Endodermal cell (in vitro differentiated cells): ENCODE measurements at regions not wholly inside any gene's neighbourhood (a gene's known extent, or its start where the extent isn't known, plus 50 kb on each side); places are given as distances from the start of the nearest gene placed in this dataset.

Experiments
- DNase-seq: peaks from one replicate; pipeline ENCODE4 v3.0.0-alpha.2; 2017
- H3K27ac ChIP-seq: 2 replicates; pipeline ENCODE4 v1.5.1; 2013; ENCODE audit warnings: mild to moderate bottlenecking, low read depth, low read length, moderate library complexity
- H3K27me3 ChIP-seq: 2 replicates; pipeline ENCODE4 v1.6.1; 2013; ENCODE audit warnings: mild to moderate bottlenecking, low read length, moderate library complexity; ENCODE audit not compliant: insufficient read depth, control insufficient read depth, poor library complexity, severe bottlenecking
- H3K36me3 ChIP-seq: 2 replicates; pipeline ENCODE4 v1.7.0; 2013; ENCODE audit warnings: mild to moderate bottlenecking, low read length, moderate library complexity; ENCODE audit not compliant: control insufficient read depth, insufficient read depth
- H3K4me1 ChIP-seq: one replicate; pipeline ENCODE4 v1.7.0; 2013; ENCODE audit warnings: low read length; ENCODE audit not compliant: control insufficient read depth, insufficient read depth
- H3K4me3 ChIP-seq: 2 replicates; pipeline ENCODE4 v1.5.1; 2013; ENCODE audit warnings: mild to moderate bottlenecking, low read length, moderate library complexity
- H3K9ac ChIP-seq: 2 replicates; pipeline ENCODE4 v1.6.1; 2013; ENCODE audit warnings: mild to moderate bottlenecking, low read length, moderate library complexity; ENCODE audit not compliant: poor library complexity, severe bottlenecking; ENCODE audit errors: extremely low read depth
- H3K9me3 ChIP-seq: 2 replicates; pipeline ENCODE4 v1.6.1; 2013; ENCODE audit warnings: mild to moderate bottlenecking, low read length, moderate library complexity; ENCODE audit not compliant: control insufficient read depth
- H3K27ac Mint-ChIP-seq: 2 replicates; pipeline ENCODE4 v1.8.0; 2020; ENCODE audit warnings: mixed read lengths
- H3K27me3 Mint-ChIP-seq: 2 replicates; pipeline ENCODE4 v1.8.0; 2021; ENCODE audit warnings: mild to moderate bottlenecking, mixed read lengths; ENCODE audit not compliant: insufficient read depth
- H3K36me3 Mint-ChIP-seq: 2 replicates; pipeline ENCODE4 v1.8.0; 2020; ENCODE audit warnings: low read depth, mixed read lengths
- H3K4me1 Mint-ChIP-seq: 2 replicates; pipeline ENCODE4 v1.8.0; 2020; ENCODE audit warnings: mixed read lengths
- H3K4me3 Mint-ChIP-seq: 2 replicates; pipeline ENCODE4 v1.8.0; 2020; ENCODE audit warnings: mild to moderate bottlenecking, moderate library complexity, mixed read lengths
- H3K9me3 Mint-ChIP-seq: 2 replicates; pipeline ENCODE4 v1.8.0; 2020; ENCODE audit warnings: mild to moderate bottlenecking, mixed read lengths
- WGBS, 2 experiments: methylation state at CpG; one replicate each; pipeline versions ENCODE4 v1.1.5 to v1.1.7; 2013; ENCODE audit warnings: missing lambda C conversion rate in 2 of 2, mixed read lengths in 1 of 2; ENCODE audit not compliant: insufficient coverage in 1 of 2, insufficient read length in 1 of 2; 5-methylcytosine and 5-hydroxymethylcytosine counted together
- TF ChIP-seq, protein P1 (sequence below): fragments of 200-600 bp; sonication (generic); conservative IDR thresholded peaks from 2 replicates; pipeline ENCODE4 v1.5.0; 2021; ENCODE audit warnings: antibody characterized with exemption, mild to moderate bottlenecking

DNA sequence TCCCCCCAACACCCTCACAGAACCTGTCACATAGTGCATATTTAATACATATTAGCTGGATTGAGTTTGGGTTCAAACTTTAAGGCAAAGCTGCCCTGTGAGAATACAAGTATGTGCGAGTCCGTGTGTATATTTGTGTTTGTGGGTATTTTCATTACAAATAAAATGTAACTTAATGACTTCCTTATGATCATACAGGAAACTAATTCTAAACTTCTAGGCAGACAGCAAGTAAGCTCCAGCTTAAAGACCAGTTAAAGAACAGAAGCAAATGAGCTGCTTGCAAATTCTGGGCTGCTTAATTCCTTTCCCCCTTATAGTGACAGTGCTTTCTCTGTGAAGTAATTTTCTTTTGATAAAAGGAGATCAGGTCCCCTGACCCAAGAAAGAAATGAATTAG, 437.6 kb downstream of the TTLL7 start:
- H3K36me3 ChIP-seq = no peaks in the 10 kb centered on the region
- TF ChIP-seq, protein P1, sequence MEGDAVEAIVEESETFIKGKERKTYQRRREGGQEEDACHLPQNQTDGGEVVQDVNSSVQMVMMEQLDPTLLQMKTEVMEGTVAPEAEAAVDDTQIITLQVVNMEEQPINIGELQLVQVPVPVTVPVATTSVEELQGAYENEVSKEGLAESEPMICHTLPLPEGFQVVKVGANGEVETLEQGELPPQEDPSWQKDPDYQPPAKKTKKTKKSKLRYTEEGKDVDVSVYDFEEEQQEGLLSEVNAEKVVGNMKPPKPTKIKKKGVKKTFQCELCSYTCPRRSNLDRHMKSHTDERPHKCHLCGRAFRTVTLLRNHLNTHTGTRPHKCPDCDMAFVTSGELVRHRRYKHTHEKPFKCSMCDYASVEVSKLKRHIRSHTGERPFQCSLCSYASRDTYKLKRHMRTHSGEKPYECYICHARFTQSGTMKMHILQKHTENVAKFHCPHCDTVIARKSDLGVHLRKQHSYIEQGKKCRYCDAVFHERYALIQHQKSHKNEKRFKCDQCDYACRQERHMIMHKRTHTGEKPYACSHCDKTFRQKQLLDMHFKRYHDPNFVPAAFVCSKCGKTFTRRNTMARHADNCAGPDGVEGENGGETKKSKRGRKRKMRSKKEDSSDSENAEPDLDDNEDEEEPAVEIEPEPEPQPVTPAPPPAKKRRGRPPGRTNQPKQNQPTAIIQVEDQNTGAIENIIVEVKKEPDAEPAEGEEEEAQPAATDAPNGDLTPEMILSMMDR = no peak
- peaks cover 12% of the 10 kb centered on the region for H3K4me1 Mint-ChIP-seq
- peaks cover 34% of the 10 kb centered on the region for H3K27me3 Mint-ChIP-seq
- H3K4me3 ChIP-seq = no peak overlapping the region
- H3K4me1 ChIP-seq = peaks cover 3% of the 10 kb centered on the region
- H3K9me3 ChIP-seq = no peaks in the 10 kb centered on the region
- no CpG with 5 or more reads among the region's 2 CpGs for WGBS, 2 experiments
- no peaks in the 10 kb centered on the region for H3K27me3 ChIP-seq
- H3K9me3 Mint-ChIP-seq = no peaks in the 10 kb centered on the region
- no peak overlapping the region for H3K27ac Mint-ChIP-seq
- H3K36me3 Mint-ChIP-seq = no peaks in the 10 kb centered on the region
- H3K4me3 Mint-ChIP-seq = no peak overlapping the region
- no peak overlapping the region for H3K9ac ChIP-seq
- no peak overlapping the region for H3K27ac ChIP-seq
- DNase-seq = no peak

- H3K4me1 ChIP-seq = peaks cover 5% of the 10 kb centered on the region
- H3K27me3 ChIP-seq = no peaks in the 10 kb centered on the region
- no peak overlapping the region for H3K4me3 Mint-ChIP-seq
- no peak overlapping the region for H3K9ac ChIP-seq
- peak overlapping the region; percentile 3 for H3K27ac ChIP-seq
- no peaks in the 10 kb centered on the region for H3K36me3 Mint-ChIP-seq
- 88 to 89% methylated on average over 4 to 7 of the region's 7 CpGs for WGBS, 2 experiments
- no peaks in the 10 kb centered on the region for H3K36me3 ChIP-seq
- no peaks in the 10 kb centered on the region for H3K9me3 ChIP-seq
- H3K27me3 Mint-ChIP-seq = peaks cover 25% of the 10 kb centered on the region
- DNase-seq = no peak
- H3K27ac Mint-ChIP-seq = no peak overlapping the region
- peaks cover 15% of the 10 kb centered on the region for H3K4me1 Mint-ChIP-seq
- TF ChIP-seq, protein P1 = no peak
- H3K9me3 Mint-ChIP-seq = no peaks in the 10 kb centered on the region
- H3K4me3 ChIP-seq = no peak overlapping the region
Measured at GRCh38 chr1:83559129-83559840, 439.6 kb downstream of the TTLL7 start.

- Mint-ChIP-seq H3K36me3 (no peaks in the 10 kb centered on the region), H3K27me3 (peaks cover 18% of the 10 kb centered on the region), H3K27ac (no peak overlapping the region), H3K9me3 (no peaks in the 10 kb centered on the region), H3K4me3 (no peak overlapping the region), H3K4me1 (peaks cover 19% of the 10 kb centered on the region)
- Histone ChIP-seq H3K4me3 (no peak overlapping the region), H3K27me3 (no peaks in the 10 kb centered on the region), H3K36me3 (no peaks in the 10 kb centered on the region), H3K9me3 (no peaks in the 10 kb centered on the region), H3K27ac (no peak overlapping the region), H3K9ac (no peak overlapping the region), H3K4me1 (peaks cover 10% of the 10 kb centered on the region)
- TF ChIP-seq, protein P1 = no peak
- DNase-seq = no peak
- 85 to 87% methylated on average over 5 to 8 of the region's 8 CpGs for WGBS, 2 experiments
Measured at GRCh38 chr1:83555871-83556270, 443.1 kb downstream of the TTLL7 start.
